Endodermal cell (in vitro differentiated cells): ENCODE measurements at regions not wholly inside any gene's neighbourhood (a gene's known extent, or its start where the extent isn't known, plus 50 kb on each side); places are given as distances from the start of the nearest gene placed in this dataset.

ENCODE experiments used
- DNase-seq: peaks from one replicate; pipeline ENCODE4 v3.0.0-alpha.2; 2017
- H3K27ac ChIP-seq: 2 replicates; pipeline ENCODE4 v1.5.1; 2013; ENCODE audit warnings: mild to moderate bottlenecking, low read depth, low read length, moderate library complexity
- H3K27me3 ChIP-seq: 2 replicates; pipeline ENCODE4 v1.6.1; 2013; ENCODE audit warnings: mild to moderate bottlenecking, low read length, moderate library complexity; ENCODE audit not compliant: insufficient read depth, control insufficient read depth, poor library complexity, severe bottlenecking
- H3K36me3 ChIP-seq: 2 replicates; pipeline ENCODE4 v1.7.0; 2013; ENCODE audit warnings: mild to moderate bottlenecking, low read length, moderate library complexity; ENCODE audit not compliant: control insufficient read depth, insufficient read depth
- H3K4me1 ChIP-seq: one replicate; pipeline ENCODE4 v1.7.0; 2013; ENCODE audit warnings: low read length; ENCODE audit not compliant: control insufficient read depth, insufficient read depth
- H3K4me3 ChIP-seq: 2 replicates; pipeline ENCODE4 v1.5.1; 2013; ENCODE audit warnings: mild to moderate bottlenecking, low read length, moderate library complexity
- H3K9ac ChIP-seq: 2 replicates; pipeline ENCODE4 v1.6.1; 2013; ENCODE audit warnings: mild to moderate bottlenecking, low read length, moderate library complexity; ENCODE audit not compliant: poor library complexity, severe bottlenecking; ENCODE audit errors: extremely low read depth
- H3K9me3 ChIP-seq: 2 replicates; pipeline ENCODE4 v1.6.1; 2013; ENCODE audit warnings: mild to moderate bottlenecking, low read length, moderate library complexity; ENCODE audit not compliant: control insufficient read depth
- H3K27ac Mint-ChIP-seq: 2 replicates; pipeline ENCODE4 v1.8.0; 2020; ENCODE audit warnings: mixed read lengths
- H3K27me3 Mint-ChIP-seq: 2 replicates; pipeline ENCODE4 v1.8.0; 2021; ENCODE audit warnings: mild to moderate bottlenecking, mixed read lengths; ENCODE audit not compliant: insufficient read depth
- H3K36me3 Mint-ChIP-seq: 2 replicates; pipeline ENCODE4 v1.8.0; 2020; ENCODE audit warnings: low read depth, mixed read lengths
- H3K4me1 Mint-ChIP-seq: 2 replicates; pipeline ENCODE4 v1.8.0; 2020; ENCODE audit warnings: mixed read lengths
- H3K4me3 Mint-ChIP-seq: 2 replicates; pipeline ENCODE4 v1.8.0; 2020; ENCODE audit warnings: mild to moderate bottlenecking, moderate library complexity, mixed read lengths
- H3K9me3 Mint-ChIP-seq: 2 replicates; pipeline ENCODE4 v1.8.0; 2020; ENCODE audit warnings: mild to moderate bottlenecking, mixed read lengths
- CTCF ChIP-seq: fragments of 200-600 bp; sonication (generic); conservative IDR thresholded peaks from 2 replicates; pipeline ENCODE4 v1.5.0; 2021; ENCODE audit warnings: antibody characterized with exemption, mild to moderate bottlenecking
- WGBS, 2 experiments: methylation state at CpG; one replicate each; pipeline versions ENCODE4 v1.1.5 to v1.1.7; 2013; ENCODE audit warnings: missing lambda C conversion rate in 2 of 2, mixed read lengths in 1 of 2; ENCODE audit not compliant: insufficient coverage in 1 of 2, insufficient read length in 1 of 2; 5-methylcytosine and 5-hydroxymethylcytosine counted together

DNA sequence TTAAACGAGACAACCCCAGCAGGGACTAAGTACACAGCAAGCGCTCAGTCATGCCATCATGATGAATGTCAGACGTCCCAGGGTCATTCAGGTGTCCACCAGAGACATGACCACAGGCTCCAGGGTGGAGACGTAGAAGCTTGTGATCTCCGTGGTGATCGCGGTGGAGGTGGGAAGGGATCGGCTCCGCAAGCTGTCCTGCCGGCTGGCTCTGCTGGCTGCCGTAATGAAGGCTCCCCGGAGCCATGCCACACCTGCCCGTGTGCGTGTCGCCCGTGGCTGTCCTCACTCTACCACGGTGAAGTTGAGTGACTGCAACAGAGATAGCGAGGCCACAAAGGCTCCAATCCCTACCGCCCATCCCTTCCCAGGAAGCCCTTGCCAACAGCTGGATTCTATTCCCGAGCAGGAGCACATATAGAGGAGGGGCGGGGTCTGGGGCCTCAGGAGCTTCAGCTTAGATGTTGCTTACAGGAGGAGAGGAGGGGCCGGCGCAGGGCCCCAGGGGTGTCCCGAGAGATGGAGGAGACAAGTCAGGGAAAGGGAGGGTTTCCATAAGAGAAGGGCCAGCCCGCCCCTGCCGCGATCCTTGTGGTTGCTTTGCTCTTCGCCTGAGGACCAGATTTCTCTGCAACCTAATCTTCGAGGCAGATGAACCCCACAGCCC, 332.6 kb upstream of the SFSWAP start:
- Mint-ChIP-seq H3K27me3 (peaks cover 2% of the 10 kb centered on the region), H3K27ac (no peak overlapping the region), H3K36me3 (no peaks in the 10 kb centered on the region), H3K4me1 (no peaks in the 10 kb centered on the region), H3K4me3 (no peak overlapping the region), H3K9me3 (no peaks in the 10 kb centered on the region)
- Histone ChIP-seq H3K27ac (no peak overlapping the region), H3K9ac (no peak overlapping the region), H3K4me1 (no peaks in the 10 kb centered on the region), H3K4me3 (no peak overlapping the region), H3K9me3 (no peaks in the 10 kb centered on the region), H3K27me3 (no peaks in the 10 kb centered on the region), H3K36me3 (no peaks in the 10 kb centered on the region)
- TF ChIP-seq CTCF: no peak
- WGBS, 2 experiments: 91 to 93% methylated on average over 23 to 29 of the region's 29 CpGs
- peak; percentile 45 for DNase-seq

DNA sequence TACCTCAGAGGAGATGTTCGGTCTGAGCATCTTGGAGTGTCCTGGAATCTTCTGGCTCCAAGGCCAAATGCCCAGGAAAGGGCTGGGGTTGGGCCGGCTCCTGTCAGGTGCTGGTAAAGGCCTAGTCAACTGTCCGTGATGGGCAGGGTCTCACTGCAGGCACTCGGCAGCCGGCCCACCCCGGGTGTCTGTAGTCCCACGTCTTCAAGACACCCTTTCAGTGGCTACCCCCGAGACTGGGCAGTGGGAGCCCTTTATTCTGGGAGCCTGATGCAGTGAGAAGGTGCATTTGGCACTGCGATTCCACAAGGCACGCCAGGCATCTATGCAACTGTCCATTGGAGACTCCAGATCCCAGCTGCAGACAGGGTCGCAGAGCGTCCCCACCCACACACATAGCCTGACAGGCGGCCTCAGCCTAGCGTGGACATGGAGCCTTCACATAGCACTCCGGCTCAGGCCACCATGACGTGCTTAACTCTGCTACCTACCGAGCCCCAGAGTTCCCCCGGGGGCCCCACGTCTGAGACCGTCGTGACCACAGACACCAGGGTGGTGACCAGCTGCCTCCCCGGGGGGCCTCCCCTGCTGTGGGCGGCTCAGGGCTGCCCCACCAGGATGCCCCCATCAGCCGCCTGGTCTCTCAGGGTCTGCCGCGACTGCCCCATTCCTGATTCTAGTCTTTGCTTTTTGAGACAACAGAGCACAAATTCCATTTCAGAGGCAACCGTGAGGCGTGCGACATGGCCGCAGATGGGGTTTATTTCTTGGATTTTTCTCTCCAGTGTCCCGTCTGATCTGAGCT, 331.8 kb upstream of the SFSWAP start:
- H3K4me1 ChIP-seq: no peaks in the 10 kb centered on the region
- no peak for TF ChIP-seq CTCF
- Mint-ChIP-seq H3K36me3 (no peaks in the 10 kb centered on the region), H3K27me3 (peaks cover 2% of the 10 kb centered on the region), H3K9me3 (no peaks in the 10 kb centered on the region), H3K27ac (no peak overlapping the region), H3K4me3 (no peak overlapping the region), H3K4me1 (no peaks in the 10 kb centered on the region)
- DNase-seq: peak; percentile 45
- WGBS, 2 experiments: 91 to 93% methylated on average over 29 to 31 of the region's 31 CpGs
- H3K9ac ChIP-seq: no peak overlapping the region
- no peaks in the 10 kb centered on the region for H3K36me3 ChIP-seq
- peak overlapping the region; percentile 47 for H3K27ac ChIP-seq
- H3K9me3 ChIP-seq: no peaks in the 10 kb centered on the region
- no peaks in the 10 kb centered on the region for H3K27me3 ChIP-seq
- H3K4me3 ChIP-seq: no peak overlapping the region

DNA sequence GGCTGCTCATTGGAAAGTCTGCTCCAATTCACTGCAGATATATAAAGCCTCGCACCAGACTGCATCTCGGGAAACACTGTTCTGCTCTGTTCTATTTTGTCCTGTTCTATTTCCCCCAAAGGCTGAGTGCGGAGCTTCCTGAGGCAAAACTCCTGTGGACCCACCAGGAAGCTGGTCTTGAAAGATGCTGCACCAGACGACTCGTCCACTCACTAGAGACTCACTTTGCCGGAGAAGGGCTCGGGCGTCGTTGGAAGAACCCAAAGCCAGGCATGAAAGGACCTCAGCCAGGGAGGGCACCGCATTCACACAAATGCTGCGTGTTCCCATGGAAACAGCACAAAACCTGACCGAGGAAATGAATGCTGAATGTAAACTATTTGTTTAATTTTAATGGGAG, 331.2 kb upstream of the SFSWAP start:
- no peaks in the 10 kb centered on the region for H3K4me1 ChIP-seq
- Mint-ChIP-seq H3K9me3 (no peaks in the 10 kb centered on the region), H3K4me3 (no peak overlapping the region), H3K27me3 (peaks cover 2% of the 10 kb centered on the region), H3K36me3 (no peaks in the 10 kb centered on the region), H3K4me1 (no peaks in the 10 kb centered on the region), H3K27ac (no peak overlapping the region)
- H3K27me3 ChIP-seq: no peaks in the 10 kb centered on the region
- H3K4me3 ChIP-seq: no peak overlapping the region
- peak; percentile 44 for DNase-seq
- H3K27ac ChIP-seq: peak overlapping the region; percentile 47
- TF ChIP-seq CTCF: no peak
- H3K9ac ChIP-seq: no peak overlapping the region
- H3K36me3 ChIP-seq: no peaks in the 10 kb centered on the region
- 78 to 85% methylated on average over 12 of the region's 12 CpGs for WGBS, 2 experiments
- no peaks in the 10 kb centered on the region for H3K9me3 ChIP-seq
